ENCODE measurements at regions not wholly inside any gene's neighbourhood (a gene's known extent, or its start where the extent isn't known, plus 50 kb on each side); places are given as distances from the start of the nearest gene placed in this dataset.

DNA sequence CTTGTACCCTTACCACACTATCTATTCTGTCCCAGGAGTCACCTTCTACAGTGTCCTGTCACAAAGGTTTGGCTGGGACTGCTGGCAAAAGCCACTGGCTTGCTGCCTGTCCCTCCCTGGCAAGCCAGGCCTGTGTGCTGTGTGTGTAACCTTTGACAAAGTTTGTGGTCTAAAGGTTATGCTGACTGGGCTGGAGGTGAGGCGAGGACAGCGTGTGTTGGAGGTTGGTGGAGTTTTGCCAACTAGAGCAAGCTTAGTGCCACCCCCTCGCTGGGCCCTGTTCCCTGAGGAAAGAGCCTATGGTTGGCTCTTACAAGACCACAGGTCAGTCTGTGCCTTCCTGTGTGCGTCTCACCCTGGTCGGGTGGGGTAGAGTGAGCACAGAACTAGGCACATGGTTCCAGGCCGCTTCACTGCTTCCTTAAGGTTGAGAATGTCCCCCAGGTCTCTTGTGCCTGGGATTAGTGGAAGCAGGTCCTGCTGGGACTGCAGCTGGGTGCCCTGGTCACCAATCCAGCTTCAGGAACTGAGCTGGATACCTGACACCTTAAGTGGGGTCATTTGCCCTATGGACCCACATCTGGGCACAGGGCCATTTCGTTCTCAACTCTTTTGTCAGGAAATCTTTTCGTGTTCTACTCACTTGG, 152.2 kb downstream of the GADD45G start:
- TF ChIP-seq, protein P1, sequence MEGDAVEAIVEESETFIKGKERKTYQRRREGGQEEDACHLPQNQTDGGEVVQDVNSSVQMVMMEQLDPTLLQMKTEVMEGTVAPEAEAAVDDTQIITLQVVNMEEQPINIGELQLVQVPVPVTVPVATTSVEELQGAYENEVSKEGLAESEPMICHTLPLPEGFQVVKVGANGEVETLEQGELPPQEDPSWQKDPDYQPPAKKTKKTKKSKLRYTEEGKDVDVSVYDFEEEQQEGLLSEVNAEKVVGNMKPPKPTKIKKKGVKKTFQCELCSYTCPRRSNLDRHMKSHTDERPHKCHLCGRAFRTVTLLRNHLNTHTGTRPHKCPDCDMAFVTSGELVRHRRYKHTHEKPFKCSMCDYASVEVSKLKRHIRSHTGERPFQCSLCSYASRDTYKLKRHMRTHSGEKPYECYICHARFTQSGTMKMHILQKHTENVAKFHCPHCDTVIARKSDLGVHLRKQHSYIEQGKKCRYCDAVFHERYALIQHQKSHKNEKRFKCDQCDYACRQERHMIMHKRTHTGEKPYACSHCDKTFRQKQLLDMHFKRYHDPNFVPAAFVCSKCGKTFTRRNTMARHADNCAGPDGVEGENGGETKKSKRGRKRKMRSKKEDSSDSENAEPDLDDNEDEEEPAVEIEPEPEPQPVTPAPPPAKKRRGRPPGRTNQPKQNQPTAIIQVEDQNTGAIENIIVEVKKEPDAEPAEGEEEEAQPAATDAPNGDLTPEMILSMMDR (IDR thresholded peaks at IDR 0.05) = no peak
- no peak for TF ChIP-seq POLR2AphosphoS5 (IDR thresholded peaks at IDR 0.05)

All from suprapubic skin (tissue), 3 donors.